ENCODE measurements at regions not wholly inside any gene's neighbourhood (a gene's known extent, or its start where the extent isn't known, plus 50 kb on each side); places are given as distances from the start of the nearest gene placed in this dataset.
"Not testable (repeated sequence)": the region's sequence is repeated elsewhere in the genome, so short reads cannot be mapped to it uniquely, and the experiment has no call there.

DNA sequence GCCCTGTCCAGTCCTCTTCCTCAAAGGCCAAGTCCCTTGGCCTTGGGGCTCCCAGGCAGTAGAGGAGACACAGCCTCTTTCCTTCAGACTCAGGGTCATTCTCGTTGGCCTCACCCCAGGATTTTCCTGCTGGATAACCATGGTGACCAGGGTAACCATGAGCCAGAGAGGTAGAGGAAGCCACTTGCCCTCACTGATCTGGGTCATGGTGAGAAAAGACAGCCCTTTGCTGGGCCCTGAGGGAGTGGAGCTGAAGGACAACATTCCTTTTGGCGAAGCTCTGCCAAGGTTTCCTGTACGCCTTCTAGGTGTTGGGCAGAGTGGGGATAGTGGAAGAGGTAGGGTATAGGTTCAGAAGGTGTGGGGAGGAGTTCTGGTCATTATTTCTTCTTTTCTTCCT lies 53.1 kb upstream of the WNT4 start:
- no peak for DNase-seq

DNA sequence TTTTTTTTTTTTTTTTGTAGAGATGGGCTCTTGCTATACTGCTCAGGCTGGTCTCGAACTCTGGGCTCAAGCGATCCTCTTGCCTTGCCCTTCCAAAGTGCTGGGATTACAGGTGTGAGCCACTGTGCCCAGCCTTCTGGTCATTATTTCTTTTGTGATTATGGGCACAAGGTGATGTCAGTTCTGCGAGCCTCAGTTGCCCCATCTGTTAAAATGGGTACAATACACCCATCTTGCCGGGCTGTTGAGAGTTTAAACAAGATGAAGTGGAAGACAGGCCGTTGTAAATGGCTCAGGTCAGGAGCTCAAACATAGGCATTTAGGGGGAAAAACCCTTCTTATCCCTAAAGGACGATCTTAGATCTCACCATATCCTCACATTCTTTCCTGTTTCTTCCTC lies 53.7 kb upstream of the WNT4 start:
- no peak for DNase-seq

DNA sequence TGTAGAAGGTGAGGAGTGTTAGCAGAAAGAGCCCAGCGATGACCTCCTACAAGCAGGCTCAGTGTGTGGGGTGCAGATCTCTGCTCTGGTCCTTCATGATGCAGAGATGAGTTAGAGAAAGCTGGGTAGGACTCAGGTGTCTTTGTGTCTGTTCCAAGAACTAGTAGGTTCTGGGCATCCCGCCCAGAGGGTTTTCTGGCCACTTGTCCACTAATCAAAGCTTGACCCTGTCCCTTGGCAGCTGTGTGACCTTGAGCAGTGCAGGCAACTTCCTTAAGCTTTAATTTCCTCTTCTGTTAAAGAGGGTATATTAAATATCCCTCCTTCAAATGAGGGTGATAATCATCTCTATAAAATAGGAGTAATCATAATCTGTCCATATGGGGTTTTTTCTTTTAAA lies 54.7 kb upstream of the WNT4 start:
- DNase-seq: no peak

DNA sequence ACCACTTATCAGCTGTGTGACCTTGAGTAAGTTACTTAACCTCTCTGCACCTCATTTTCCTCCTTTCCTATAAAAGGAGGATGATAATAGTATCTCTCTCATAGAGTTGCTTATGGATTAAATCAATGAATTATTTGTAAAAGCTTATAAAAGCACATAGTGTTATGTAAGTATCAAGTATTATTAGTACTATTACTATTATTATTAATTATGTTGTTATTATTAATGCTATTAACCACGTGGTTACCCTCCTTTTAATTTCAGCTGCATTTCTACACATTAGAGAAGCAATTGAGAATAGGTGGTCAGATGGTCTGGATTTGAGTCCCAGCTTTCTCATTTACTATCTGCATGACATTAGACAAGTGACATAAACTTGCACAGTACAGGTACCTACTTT lies 58.1 kb upstream of the WNT4 start:
- DNase-seq: no peak

DNA sequence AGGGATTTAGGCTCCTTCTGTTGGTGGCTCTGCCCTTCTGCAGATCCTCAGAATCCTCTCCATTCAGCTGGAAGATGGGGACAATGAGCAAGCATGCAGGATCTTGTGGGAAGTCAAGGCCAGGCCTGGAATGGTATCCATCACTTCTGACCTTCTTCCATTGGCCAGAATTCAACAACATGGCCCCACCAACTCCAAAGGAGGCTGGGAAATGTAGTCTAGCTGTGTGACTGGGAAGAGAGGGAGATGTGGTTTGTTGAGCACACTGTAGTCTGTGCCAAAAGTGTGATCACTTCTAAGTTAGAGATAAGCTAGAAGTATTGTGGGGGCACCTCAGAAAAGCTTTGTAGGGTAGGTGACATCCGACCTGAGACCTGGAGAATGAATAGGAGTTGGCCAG lies 60.4 kb upstream of the WNT4 start:
- no peak for DNase-seq

DNA sequence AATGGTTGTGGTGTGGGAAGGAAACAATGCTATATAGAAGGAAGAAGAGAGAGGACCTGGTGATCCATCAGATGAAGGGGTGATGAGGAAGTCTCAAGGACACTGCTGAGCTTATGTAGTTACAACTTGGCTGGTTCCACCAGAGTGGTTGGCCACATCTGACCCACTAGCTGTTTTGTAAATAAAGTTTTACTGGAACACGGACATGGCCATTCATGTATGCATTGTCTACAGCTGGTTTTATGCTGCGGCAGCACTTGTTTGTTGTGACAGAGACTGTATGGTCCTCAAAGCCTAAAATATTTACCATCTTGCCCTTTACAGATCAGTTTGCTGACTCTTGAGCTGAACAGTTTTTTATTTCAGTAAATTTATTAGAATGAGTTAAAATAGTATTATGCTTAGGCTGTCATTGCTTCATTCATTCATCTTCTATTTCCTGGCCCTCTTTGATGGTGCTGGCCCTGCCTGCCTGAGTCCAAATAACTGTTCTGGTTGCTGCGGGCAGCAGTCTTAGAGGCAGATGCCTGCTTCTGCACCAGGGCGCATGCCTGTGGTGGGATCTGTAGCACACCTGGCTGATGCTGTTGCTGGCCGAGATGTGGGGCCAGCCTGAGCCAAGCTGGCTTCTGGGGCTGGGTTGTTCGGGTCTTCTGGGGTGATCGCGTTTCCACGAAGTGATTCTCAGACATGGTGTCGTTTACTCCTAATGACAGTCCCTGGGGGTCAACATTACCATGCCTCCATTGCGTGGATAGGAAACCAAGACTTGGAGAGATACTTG lies 61.4 kb upstream of the WNT4 start:
- DNase-seq: no peak

DNA sequence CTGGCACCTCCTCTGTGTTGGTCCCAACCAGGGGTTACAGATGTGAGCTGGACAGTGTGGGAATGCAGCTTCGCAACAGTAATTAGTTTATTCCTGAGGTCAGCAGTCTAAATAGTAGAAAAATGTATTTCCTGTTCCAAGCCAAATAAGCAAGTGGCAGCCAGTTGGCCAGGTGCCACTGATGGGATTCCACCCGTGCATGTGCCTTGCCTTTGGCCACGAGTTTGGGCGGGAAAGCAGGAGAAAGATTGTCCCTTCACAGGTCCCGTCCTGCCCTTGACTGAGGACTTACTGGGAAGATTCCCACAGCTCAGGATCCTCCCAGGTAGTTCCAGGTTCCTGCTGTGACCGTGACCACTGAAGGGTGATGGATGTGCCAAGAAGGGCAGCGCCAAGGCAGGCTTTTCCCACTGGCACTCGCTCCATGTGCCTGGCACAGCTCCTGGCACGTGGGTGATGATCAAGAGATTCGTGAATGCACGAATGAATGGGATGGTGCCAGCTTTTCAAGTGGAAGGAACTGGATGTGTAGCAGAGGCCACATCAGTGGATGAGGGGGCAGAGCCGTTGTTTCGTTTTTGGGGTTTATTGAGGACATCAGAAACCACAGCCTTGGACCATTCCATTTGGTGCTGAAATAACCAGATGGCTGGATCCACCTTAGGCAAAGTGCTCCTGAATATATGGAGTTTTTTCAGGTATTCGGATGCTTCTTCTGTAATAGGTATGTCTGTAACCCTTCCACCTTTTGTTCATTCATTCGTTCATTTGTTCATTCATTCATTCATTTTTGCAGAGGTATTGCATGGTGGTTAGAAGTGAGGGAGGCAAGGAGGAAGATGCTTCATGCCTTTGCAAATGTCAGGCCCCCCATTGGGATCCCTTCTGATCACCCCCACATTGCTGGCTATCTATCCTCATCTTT lies 62.4 kb upstream of the WNT4 start:
- no peak for DNase-seq

DNA sequence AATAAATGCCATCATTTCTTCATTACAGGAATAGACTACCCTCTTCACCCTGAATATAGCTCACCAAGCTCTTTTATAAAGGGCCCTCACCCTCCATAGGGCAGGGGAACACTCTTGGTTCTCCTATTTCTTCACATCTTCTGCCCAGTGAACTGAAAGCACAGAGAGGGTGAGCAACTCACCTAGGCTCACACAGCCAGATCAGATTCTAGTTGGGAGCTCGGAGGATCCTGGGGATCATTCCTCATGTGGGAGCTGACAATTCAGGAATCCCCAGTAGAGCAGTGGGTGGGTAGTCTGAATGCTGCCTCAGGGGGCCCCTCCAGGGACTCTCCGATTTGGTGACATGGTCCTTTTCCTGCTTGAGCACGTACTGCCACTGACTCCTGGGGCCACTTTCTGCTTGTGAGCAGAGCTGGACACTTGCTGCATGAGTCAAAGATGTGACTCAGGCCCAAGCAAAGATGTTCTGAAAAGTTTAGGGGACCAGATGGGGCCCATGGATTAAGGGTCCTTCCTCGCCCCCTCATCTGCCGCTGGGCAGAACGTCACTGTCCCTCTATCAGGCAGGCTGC lies 63.7 kb upstream of the WNT4 start:
- no peak for DNase-seq

DNA sequence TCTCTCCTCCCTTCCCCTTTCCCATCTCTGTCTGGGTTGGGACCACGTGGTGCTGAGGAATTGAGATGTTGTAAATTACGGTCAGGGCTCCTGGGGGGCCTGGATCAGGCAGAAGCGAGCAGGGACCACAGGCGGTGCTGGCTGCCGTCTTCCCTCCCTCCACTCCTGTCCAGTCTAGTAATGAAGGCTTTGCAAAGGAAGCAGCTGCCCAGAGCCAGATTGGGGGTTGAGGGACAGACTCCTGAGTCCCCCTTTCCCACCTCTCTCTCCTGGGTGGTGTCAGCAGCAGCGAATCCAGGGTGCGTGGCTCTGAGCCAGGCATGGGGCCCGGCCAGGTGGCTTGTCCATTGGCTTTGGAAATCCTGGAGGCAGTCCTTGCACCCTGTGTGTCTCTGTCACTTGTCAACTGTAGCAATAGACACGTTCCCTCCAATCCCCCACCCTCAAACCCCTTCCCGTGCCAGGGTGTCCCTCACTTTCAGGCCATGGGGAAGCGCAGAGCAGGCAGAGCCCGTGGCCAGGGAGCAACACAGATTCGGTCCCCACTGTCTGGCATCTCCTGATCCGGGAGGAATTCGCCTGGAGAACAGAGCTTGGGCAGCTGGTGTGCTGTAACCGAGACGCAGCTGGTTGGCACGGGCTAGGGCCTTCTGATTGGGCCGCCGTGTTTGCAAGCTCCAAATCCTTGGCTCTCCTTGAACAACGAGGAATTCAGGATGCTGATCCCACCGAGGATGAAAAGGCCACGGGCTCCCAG lies 64.8 kb upstream of the WNT4 start:
- DNase-seq: no peak

DNA sequence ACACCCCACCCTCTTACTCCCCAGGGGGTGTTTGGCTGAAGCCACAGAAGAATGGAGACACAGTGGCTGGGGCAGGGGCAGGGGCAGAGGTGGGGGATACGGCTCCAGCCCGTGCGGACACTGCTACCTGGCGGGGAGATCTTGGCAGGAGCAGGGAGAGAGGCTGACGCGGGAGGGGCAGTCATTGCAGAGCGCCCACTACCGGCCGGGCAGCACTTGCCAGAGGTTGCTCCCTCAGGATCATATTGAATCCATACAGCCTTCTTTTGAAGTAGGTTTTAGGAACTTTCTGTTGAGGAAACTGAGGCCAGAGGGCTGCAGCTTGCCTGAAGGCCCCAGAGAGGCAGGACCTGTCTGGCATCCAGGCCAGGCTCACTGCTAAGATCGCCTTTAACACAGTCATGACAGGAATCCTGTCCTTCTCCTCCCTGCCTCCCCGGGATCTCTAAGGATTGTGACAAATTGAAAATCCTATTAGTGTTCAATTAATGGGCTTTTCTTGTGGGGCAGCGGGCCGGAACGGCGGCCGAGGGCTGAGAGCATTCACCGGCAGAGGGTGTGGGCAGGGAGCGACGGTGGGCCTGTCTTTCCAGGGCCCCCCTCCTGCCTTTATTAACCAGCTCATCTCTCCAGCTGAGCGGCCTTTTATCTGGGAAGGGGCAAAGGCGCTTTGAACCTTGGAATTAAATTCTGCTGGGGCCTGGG lies 65.5 kb upstream of the WNT4 start:
- DNase-seq: no peak

DNA sequence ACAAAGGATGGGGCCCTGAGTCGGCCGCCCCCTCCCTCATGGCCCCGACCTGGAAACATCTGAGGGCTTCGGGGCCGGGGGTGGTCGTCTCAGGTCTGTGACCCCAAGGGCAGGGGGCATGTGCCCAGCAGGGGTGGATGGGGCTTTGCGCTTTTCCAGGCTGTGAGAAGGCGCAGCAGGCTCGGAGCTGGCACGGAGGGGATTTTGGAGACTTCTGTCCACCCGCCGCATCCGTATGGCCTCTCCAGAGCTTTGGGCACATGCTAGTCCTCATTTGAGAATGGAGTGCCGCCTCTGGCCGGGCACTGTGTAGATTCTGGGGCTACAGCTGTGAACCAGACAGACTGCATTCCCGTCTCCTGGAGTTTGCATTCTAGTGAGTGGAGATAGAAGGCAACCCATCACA lies 66.1 kb upstream of the WNT4 start:
- no peak for DNase-seq

DNA sequence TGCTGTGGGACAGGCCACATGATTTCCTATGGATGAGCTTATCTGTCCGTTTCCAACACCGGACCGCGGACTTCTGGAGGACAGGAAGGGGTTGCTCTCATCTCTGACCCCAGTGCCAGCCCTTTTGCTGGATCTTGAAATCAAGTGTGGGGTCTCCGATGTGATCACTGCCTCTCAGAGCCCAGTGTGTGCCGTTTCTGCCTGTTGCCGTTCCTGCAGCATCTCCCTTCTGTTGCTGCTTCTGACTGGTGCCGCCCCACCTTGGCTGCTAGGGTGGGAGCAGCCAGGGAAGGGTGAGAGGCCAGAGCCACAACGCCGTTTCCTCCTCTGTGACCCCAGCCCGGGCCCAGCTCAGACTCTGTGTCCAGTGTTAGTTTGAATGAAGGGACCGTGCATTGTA lies 67.3 kb upstream of the WNT4 start:
- DNase-seq: no peak

DNA sequence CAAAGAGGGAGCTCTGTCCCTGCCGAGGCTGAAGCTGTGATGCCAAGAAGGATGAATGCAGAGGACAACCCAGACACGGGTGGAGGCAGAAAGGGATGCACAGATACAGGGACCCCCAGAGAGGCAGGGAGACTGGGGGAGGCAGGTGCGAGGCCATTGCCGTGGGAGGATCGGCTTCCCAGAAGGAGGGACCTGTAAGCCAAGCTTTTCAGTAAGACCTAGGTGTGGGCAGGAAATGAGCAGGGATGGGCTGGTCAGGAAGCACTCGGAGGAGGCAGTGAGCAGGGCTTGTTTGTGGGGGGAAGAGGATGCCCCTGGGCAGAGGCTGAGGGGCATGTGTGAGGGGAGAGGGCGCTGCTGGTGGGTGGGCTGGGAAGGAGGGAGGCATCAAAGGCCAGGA lies 67.7 kb upstream of the WNT4 start:
- no peak for DNase-seq

DNA sequence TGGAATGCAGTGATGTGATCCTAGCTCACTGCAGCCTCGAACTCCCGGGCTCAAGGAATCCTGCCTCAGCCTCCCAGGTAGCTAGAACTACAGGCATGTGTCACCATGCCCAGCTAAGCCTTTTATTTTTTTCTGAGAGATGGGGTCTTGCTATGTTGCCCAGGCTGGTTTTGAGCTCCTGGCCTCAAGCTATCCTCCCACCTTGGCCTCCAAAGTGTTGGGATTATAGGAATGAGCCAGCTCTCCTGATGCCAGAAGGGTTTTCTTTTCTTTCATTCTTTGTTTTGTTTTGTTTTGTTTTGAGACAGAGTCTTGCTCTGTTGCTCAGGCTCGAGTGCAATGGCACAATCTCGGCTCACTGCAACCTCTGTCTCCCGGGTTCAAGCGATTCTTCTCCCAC lies 68.6 kb upstream of the WNT4 start:
- not testable (repeated sequence) for DNase-seq

DNA sequence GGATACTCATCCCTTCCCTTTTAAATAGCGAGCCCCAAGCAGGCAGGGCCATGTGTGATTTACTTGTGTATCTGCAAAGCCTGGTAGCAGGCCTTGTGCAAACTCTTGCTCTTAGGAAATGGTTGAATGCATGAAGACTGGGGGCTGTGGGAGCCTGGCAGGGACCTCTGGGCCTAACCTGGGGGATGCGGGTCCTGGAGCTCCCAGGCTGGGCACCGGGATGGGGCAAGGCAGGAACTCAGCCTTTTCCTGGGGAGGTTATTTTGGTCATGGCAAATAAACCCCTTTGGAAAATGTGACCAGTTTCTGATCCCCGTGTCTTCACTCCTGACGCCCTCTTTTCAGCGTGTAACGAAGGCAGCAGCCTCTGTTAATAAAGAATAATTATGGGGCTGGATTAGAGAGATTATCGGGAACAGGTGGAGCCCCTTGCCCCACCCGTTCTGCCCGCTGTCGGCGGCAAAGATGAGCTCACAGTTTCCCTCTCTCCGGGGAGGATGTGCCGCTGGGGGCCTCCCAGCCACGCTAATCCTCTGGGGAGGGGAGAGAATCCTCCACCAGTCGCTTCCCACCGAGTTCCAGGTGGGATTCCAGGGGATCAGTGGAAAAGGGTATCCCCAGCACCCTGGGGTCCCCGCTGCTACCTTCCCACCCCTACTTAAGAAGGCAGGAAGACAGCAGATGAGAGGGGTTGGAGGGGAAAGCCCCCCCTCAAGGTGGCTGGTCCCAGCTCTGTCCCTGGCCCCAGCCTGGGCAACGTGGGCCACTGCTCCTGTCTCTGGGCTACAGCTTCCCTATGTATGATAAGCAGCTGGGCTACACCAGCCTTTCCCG lies 69.7 kb upstream of the WNT4 start:
- DNase-seq: no peak

DNA sequence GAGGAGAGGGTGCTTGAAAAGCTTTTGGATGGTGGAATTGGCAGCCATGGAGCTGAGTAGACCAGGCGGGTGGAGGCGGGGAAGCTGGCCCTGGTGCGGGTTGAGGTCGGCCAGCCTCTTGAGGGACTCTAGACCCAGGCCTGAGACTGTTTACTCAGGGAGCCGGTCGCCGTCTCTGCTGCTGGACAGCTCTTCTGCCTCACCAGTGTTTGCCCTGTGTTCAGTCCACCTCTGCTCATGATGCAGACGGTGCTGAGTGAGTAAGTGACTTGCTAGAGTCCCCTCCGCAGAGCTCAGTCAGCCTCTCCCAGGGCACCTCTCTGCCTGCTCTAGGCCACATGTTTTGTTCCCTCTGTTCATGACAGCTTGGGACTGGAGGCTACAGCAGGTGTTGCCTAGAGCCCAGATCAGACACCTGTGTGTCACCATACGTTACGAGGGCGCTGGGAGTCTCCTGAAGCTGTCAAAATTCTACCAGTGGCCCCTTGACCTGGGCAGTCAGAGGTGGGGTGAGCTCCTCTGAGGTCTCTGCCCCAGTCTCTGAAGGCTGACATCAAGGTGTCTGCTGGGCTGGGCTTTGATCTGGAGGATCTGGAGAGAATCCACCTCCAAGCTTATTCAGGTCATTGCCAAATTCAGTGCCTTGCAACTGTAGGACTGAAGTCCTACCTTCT lies 73.5 kb upstream of the WNT4 start:
- no peak for DNase-seq

DNA sequence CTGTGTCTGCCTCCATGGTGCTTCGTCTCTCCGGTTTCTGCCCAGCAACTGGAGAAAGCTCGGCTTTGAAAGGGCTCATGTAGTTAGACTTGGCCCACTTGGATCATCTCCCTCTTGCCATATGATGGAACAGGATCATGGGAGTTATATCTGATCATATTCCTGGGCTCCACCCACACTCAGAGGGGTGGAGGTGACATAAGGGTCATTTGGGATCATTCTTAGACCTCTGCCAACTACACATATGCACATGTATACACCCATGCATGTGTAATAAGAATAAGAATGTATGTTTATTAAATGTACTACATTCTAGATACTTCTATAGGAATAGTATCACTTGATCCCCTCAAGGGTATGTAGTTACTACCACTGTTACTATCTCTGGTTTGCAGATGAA lies 74.1 kb upstream of the WNT4 start:
- no peak for DNase-seq

DNA sequence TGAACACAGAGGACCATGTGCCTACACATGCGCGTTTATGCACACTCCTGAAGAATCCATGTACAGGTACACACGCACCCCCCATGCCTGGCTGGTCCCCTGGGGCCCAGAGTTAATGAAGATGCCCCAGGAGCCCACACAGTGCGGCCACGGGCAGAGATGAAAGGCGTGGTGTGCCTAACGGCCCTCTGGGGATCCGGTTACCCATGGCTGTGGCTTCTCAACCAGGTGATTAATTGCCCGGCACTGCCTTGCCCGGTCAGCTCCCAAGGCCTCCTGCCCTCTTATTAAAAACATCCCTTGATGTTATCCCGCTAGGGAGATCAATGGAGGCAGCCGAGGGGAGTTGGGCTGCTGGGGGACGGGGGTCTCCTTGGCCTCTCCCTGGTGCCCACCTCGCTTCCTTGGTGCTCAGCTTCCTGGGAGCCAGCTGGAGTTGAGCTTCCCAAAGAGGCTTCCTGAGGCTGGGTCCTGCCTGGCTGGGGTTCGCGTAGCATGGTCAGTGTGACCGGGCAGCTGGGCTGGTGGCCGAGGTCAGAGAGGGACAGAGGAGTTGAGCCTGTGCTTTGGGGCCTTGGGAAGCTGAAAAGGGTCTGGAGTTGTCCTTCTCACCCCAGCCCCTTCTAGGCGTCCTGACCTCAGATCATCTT lies 75.0 kb upstream of the WNT4 start:
- DNase-seq: no peak

DNA sequence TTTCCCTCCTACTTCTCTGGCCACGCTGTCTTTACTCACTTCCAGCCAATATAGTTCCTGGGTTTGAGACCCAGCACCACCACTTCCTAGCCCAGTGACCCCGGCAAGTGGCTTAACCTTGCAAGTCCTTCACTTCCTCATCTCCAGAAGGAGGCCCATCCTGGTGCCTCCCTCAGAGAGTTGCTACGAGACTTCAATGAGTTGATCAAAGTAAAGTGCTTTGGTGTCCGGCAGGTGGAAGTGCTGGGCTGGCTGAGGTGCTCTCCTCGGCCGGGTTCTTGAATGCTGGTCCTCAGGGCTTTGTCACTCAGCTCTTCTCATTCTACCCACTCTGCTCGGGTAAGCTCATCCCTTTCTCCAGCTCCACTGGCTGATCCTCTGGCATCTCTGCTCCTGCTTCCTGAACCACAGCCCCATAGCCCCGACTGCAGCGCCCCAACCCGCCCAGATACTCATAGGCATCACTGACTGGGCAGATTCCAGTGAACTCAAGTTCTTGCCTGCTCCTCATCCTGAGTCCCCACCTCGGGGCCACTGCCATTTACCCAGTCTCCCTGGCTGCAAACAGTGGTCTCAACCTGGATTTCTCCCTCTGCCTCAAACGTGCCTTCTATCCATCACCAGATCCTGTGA lies 75.8 kb upstream of the WNT4 start:
- DNase-seq: no peak

Measured in right lung (tissue), 2 donors.